ENCODE measurements at regions not wholly inside any gene's neighbourhood (a gene's known extent, or its start where the extent isn't known, plus 50 kb on each side); places are given as distances from the start of the nearest gene placed in this dataset.

DNA sequence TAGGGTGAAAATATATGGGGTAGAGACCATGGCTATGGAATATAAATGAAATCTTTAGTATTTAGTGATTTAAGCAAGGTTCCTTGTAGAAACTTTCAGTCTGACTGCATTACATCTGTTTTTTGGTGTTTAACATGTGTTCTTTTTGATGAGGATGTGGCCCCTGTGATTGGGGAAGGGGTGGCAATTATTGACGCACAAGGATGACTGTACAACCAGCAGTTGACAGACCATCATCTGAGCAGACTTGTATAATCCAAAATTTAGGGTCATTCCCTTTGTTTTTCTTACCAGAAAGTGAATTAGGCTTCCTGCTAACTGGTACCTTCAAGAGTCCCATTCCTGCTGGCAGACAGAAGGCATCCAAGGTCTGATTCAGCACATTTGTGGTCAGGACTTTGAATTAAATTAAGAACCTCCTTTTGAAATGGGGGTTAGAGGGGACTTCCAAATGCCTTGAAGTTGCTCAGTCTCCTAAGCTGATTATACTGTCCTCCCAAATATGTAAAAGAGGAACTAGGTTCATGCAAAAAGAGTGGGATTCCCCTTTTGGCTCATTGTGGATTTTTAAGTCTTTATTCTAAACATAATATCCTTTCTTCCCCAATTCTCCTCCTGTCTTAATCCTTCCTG, 112.4 kb upstream of the CXCL13 start:
- ATAC-seq = no peak

More for the DNA sequence above, 112.4 kb upstream of the CXCL13 start:
- Histone ChIP-seq H3K4me2 (no peak overlapping the region), H2AFZ (no peak overlapping the region), H3K27me3 (ENCODE audit: insufficient read depth) (no peaks in the 10 kb centered on the region), H3F3A (replicated peaks; ENCODE audit: low read depth) (no peaks in the 10 kb centered on the region), H3K36me3 (ENCODE audit: insufficient read depth) (no peaks in the 10 kb centered on the region; the same call in 1 of the 2 replicates), H3K79me2 (replicated peaks; ENCODE audit: insufficient read depth) (no peaks in the 10 kb centered on the region), H3K9me2 (ENCODE audit: insufficient read depth) (peaks cover 7% of the 10 kb centered on the region; the same call in 1 of the 2 replicates), H4K20me1 (replicated peaks; ENCODE audit: insufficient read depth) (no peaks in the 10 kb centered on the region), H3K4me1 (ENCODE audit: insufficient read depth) (no peaks in the 10 kb centered on the region), H3K4me3 (no peak overlapping the region), H3K27ac (ENCODE audit: low read depth) (no peak overlapping the region)
- TF ChIP-seq JUNB (IDR thresholded peaks at IDR 0.05; ENCODE audit: unreplicated experiment) = no peak
- no peak for TF ChIP-seq STAT1 (IDR thresholded peaks at IDR 0.05; ENCODE audit: unreplicated experiment)
- TF ChIP-seq ZNF114 (CRISPR knock-in tag; IDR thresholded peaks at IDR 0.05) = no peak
- TF ChIP-seq, protein P1, sequence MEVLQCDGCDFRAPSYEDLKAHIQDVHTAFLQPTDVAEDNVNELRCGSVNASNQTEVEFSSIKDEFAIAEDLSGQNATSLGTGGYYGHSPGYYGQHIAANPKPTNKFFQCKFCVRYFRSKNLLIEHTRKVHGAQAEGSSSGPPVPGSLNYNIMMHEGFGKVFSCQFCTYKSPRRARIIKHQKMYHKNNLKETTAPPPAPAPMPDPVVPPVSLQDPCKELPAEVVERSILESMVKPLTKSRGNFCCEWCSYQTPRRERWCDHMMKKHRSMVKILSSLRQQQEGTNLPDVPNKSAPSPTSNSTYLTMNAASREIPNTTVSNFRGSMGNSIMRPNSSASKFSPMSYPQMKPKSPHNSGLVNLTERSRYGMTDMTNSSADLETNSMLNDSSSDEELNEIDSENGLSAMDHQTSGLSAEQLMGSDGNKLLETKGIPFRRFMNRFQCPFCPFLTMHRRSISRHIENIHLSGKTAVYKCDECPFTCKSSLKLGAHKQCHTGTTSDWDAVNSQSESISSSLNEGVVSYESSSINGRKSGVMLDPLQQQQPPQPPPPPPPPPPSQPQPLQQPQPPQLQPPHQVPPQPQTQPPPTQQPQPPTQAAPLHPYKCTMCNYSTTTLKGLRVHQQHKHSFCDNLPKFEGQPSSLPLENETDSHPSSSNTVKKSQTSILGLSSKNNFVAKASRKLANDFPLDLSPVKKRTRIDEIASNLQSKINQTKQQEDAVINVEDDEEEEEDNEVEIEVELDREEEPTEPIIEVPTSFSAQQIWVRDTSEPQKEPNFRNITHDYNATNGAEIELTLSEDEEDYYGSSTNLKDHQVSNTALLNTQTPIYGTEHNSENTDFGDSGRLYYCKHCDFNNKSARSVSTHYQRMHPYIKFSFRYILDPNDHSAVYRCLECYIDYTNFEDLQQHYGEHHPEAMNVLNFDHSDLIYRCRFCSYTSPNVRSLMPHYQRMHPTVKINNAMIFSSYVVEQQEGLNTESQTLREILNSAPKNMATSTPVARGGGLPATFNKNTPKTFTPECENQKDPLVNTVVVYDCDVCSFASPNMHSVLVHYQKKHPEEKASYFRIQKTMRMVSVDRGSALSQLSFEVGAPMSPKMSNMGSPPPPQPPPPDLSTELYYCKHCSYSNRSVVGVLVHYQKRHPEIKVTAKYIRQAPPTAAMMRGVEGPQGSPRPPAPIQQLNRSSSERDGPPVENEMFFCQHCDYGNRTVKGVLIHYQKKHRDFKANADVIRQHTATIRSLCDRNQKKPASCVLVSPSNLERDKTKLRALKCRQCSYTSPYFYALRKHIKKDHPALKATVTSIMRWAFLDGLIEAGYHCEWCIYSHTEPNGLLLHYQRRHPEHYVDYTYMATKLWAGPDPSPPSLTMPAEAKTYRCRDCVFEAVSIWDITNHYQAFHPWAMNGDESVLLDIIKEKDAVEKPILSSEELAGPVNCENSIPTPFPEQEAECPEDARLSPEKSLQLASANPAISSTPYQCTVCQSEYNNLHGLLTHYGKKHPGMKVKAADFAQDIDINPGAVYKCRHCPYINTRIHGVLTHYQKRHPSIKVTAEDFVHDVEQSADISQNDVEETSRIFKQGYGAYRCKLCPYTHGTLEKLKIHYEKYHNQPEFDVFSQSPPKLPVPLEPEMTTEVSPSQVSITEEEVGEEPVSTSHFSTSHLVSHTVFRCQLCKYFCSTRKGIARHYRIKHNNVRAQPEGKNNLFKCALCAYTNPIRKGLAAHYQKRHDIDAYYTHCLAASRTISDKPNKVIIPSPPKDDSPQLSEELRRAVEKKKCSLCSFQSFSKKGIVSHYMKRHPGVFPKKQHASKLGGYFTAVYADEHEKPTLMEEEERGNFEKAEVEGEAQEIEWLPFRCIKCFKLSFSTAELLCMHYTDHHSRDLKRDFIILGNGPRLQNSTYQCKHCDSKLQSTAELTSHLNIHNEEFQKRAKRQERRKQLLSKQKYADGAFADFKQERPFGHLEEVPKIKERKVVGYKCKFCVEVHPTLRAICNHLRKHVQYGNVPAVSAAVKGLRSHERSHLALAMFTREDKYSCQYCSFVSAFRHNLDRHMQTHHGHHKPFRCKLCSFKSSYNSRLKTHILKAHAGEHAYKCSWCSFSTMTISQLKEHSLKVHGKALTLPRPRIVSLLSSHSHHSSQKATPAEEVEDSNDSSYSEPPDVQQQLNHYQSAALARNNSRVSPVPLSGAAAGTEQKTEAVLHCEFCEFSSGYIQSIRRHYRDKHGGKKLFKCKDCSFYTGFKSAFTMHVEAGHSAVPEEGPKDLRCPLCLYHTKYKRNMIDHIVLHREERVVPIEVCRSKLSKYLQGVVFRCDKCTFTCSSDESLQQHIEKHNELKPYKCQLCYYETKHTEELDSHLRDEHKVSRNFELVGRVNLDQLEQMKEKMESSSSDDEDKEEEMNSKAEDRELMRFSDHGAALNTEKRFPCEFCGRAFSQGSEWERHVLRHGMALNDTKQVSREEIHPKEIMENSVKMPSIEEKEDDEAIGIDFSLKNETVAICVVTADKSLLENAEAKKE (CRISPR knock-in tag; IDR thresholded peaks at IDR 0.05) = no peak
- no peak for TF ChIP-seq POLR2AphosphoS5 (IDR thresholded peaks at IDR 0.05; ENCODE audit: low read depth)
- TF ChIP-seq, protein P2, sequence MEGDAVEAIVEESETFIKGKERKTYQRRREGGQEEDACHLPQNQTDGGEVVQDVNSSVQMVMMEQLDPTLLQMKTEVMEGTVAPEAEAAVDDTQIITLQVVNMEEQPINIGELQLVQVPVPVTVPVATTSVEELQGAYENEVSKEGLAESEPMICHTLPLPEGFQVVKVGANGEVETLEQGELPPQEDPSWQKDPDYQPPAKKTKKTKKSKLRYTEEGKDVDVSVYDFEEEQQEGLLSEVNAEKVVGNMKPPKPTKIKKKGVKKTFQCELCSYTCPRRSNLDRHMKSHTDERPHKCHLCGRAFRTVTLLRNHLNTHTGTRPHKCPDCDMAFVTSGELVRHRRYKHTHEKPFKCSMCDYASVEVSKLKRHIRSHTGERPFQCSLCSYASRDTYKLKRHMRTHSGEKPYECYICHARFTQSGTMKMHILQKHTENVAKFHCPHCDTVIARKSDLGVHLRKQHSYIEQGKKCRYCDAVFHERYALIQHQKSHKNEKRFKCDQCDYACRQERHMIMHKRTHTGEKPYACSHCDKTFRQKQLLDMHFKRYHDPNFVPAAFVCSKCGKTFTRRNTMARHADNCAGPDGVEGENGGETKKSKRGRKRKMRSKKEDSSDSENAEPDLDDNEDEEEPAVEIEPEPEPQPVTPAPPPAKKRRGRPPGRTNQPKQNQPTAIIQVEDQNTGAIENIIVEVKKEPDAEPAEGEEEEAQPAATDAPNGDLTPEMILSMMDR (conservative IDR thresholded peaks at IDR 0.05; ENCODE audit: low read depth in 2 of 2) = no peak
- no peak for TF ChIP-seq CREB1 (CRISPR knock-in tag; IDR thresholded peaks at IDR 0.05; ENCODE audit: low read depth)
- TF ChIP-seq, protein P3, sequence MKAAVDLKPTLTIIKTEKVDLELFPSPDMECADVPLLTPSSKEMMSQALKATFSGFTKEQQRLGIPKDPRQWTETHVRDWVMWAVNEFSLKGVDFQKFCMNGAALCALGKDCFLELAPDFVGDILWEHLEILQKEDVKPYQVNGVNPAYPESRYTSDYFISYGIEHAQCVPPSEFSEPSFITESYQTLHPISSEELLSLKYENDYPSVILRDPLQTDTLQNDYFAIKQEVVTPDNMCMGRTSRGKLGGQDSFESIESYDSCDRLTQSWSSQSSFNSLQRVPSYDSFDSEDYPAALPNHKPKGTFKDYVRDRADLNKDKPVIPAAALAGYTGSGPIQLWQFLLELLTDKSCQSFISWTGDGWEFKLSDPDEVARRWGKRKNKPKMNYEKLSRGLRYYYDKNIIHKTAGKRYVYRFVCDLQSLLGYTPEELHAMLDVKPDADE (IDR thresholded peaks at IDR 0.05) = no peak
- no peak for TF ChIP-seq NANOG (IDR thresholded peaks at IDR 0.05; ENCODE audit: borderline replicate concordance)
- no peak for TF ChIP-seq ZNF331 (CRISPR knock-in tag; IDR thresholded peaks at IDR 0.05; ENCODE audit: low read depth)
- TF ChIP-seq, protein P4, sequence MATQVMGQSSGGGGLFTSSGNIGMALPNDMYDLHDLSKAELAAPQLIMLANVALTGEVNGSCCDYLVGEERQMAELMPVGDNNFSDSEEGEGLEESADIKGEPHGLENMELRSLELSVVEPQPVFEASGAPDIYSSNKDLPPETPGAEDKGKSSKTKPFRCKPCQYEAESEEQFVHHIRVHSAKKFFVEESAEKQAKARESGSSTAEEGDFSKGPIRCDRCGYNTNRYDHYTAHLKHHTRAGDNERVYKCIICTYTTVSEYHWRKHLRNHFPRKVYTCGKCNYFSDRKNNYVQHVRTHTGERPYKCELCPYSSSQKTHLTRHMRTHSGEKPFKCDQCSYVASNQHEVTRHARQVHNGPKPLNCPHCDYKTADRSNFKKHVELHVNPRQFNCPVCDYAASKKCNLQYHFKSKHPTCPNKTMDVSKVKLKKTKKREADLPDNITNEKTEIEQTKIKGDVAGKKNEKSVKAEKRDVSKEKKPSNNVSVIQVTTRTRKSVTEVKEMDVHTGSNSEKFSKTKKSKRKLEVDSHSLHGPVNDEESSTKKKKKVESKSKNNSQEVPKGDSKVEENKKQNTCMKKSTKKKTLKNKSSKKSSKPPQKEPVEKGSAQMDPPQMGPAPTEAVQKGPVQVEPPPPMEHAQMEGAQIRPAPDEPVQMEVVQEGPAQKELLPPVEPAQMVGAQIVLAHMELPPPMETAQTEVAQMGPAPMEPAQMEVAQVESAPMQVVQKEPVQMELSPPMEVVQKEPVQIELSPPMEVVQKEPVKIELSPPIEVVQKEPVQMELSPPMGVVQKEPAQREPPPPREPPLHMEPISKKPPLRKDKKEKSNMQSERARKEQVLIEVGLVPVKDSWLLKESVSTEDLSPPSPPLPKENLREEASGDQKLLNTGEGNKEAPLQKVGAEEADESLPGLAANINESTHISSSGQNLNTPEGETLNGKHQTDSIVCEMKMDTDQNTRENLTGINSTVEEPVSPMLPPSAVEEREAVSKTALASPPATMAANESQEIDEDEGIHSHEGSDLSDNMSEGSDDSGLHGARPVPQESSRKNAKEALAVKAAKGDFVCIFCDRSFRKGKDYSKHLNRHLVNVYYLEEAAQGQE (IDR thresholded peaks at IDR 0.05; ENCODE audit: unreplicated experiment) = no peak
- TF ChIP-seq EZH2 (IDR thresholded peaks at IDR 0.05; ENCODE audit: low read depth, unreplicated experiment) = no peak
- TF ChIP-seq EZH2phosphoT487 (IDR thresholded peaks at IDR 0.05; ENCODE audit: unreplicated experiment) = no peak
- no peak for DNase-seq (ENCODE audit: low spot score)
- no peaks in the 10 kb centered on the region for H3K36me3 Mint-ChIP-seq (ENCODE audit: low read depth)
- no peaks in the 10 kb centered on the region for H3K4me1 Mint-ChIP-seq
- peaks cover 7% of the 10 kb centered on the region for H3K9me3 Mint-ChIP-seq
- no peak overlapping the region for H3K27ac Mint-ChIP-seq
- H3K27me3 Mint-ChIP-seq (ENCODE audit: insufficient read depth, low read depth, poor library complexity) = no peaks in the 10 kb centered on the region
- H3K4me3 Mint-ChIP-seq = no peak overlapping the region
